Midbrain (tissue), 1 donor: ENCODE measurements at regions not wholly inside any gene's neighbourhood (a gene's known extent, or its start where the extent isn't known, plus 50 kb on each side); places are given as distances from the start of the nearest gene placed in this dataset.
"Not testable (repeated sequence)": the region's sequence is repeated elsewhere in the genome, so short reads cannot be mapped to it uniquely, and the experiment has no call there.

Experiments
- DNase-seq: peaks from one replicate; lab custom pipeline; 2025; lab: John Stamatoyannopoulos, UW

GRCh38 chr10:117601716-117602115 lies 59.2 kb downstream of the EMX2 start:
- no peak for DNase-seq

- DNase-seq = no peak
Measured at GRCh38 chr10:117603081-117603480, 60.5 kb downstream of the EMX2 start.

GRCh38 chr10:117603726-117604125 lies 61.2 kb downstream of the EMX2 start:
- DNase-seq = no peak

- peak; percentile 4 for DNase-seq
Measured at GRCh38 chr10:117609095-117609795, 66.7 kb downstream of the EMX2 start.

GRCh38 chr10:117609796-117610170 lies 67.2 kb downstream of the EMX2 start:
- no peak for DNase-seq

GRCh38 chr10:117610321-117610720 lies 67.8 kb downstream of the EMX2 start:
- no peak for DNase-seq

GRCh38 chr10:117612113-117612512 lies 69.6 kb downstream of the EMX2 start:
- no peak for DNase-seq

- DNase-seq = no peak
Measured at GRCh38 chr10:117615649-117616048, 73.1 kb downstream of the EMX2 start.

- no peak for DNase-seq
Measured at GRCh38 chr10:117616179-117616578, 73.6 kb downstream of the EMX2 start.

- DNase-seq = no peak
Measured at GRCh38 chr10:117617086-117617485, 74.5 kb downstream of the EMX2 start.

- no peak for DNase-seq
Measured at GRCh38 chr10:117617659-117618058, 75.1 kb downstream of the EMX2 start.

- DNase-seq = no peak
Measured at GRCh38 chr10:117619223-117619622, 76.7 kb downstream of the EMX2 start.

GRCh38 chr10:117619707-117620405 lies 77.3 kb downstream of the EMX2 start:
- no peak for DNase-seq

- DNase-seq = no peak
Measured at GRCh38 chr10:117621196-117621595, 78.7 kb downstream of the EMX2 start.

- no peak for DNase-seq
Measured at GRCh38 chr10:117621795-117622420, 79.4 kb downstream of the EMX2 start.

- no peak for DNase-seq
Measured at GRCh38 chr10:117622471-117623184, 80.1 kb downstream of the EMX2 start.

GRCh38 chr10:117626228-117626627 lies 83.7 kb downstream of the EMX2 start:
- DNase-seq = no peak

- no peak for DNase-seq
Measured at GRCh38 chr10:117627561-117627960, 85.0 kb downstream of the EMX2 start.

- DNase-seq = not testable (repeated sequence)
Measured at GRCh38 chr10:117629717-117630116, 87.2 kb downstream of the EMX2 start.

GRCh38 chr10:117631276-117632145 lies 89.0 kb downstream of the EMX2 start:
- DNase-seq = peak; percentile 23

GRCh38 chr10:117632406-117632805 lies 89.9 kb downstream of the EMX2 start:
- no peak for DNase-seq

GRCh38 chr10:117635826-117636225 lies 93.3 kb downstream of the EMX2 start:
- no peak for DNase-seq
